HEK293 (cell line): ENCODE measurements at regions not wholly inside any gene's neighbourhood (a gene's known extent, or its start where the extent isn't known, plus 50 kb on each side); places are given as distances from the start of the nearest gene placed in this dataset.

ENCODE experiments used
- CTCF ChIA-PET: fragments of 350-600 bp; formaldehyde crosslinking; extraction: SDS; loops from one replicate; lab custom pipeline; 2021; ENCODE audit warnings: antibody characterized with exemption; lab: Yijun Ruan, JAX
- POLR2A ChIA-PET: fragments of 300-600 bp; formaldehyde crosslinking; extraction: SDS; loops from one replicate; lab custom pipeline; 2020; ENCODE audit warnings: antibody characterized with exemption, inconsistent platforms; lab: Yijun Ruan, JAX
- H3K27ac ChIP-seq: fragments of 200-500 bp; sonication (Bioruptor generic); 2 replicates; pipeline ENCODE4 v1.5.1; 2014; ENCODE audit warnings: low read depth, low read length, control low read depth, inconsistent platforms; ENCODE audit errors: extremely low read depth
- H3K36me3 ChIP-seq, 2 experiments: fragments of 200-500 bp in 1 of 2; sonication (Bioruptor generic) in 1 of 2; 1 replicate in 1 of 2; 2 replicates in 1 of 2; pipeline ENCODE4 v1.5.1; 2014 to 2017; ENCODE audit warnings: inconsistent platforms in 2 of 2, low read length in 2 of 2; ENCODE audit not compliant: control insufficient read depth in 2 of 2, insufficient read depth in 1 of 2
- H3K4me1 ChIP-seq: fragments of 200-500 bp; sonication (Bioruptor generic); 2 replicates; pipeline ENCODE4 v1.5.1; 2014; ENCODE audit warnings: mild to moderate bottlenecking, low read length, inconsistent platforms; ENCODE audit not compliant: control insufficient read depth, insufficient read depth
- H3K4me3 ChIP-seq: 2 replicates; pipeline ENCODE4 v1.5.1; 2011; ENCODE audit warnings: low read depth, mild to moderate bottlenecking, control low read depth, low read length, moderate library complexity
- H3K9me3 ChIP-seq: fragments of 200-500 bp; sonication (Bioruptor generic); 2 replicates; pipeline ENCODE4 v1.5.1; 2014; ENCODE audit warnings: low read depth, low read length, inconsistent platforms; ENCODE audit not compliant: control insufficient read depth, insufficient read depth
- EGR2 ChIP-seq: fragments of 450-650 bp; formaldehyde crosslinking; IDR thresholded peaks from 2 replicates; pipeline ENCODE4 v1.5.1; 2016; ENCODE audit warnings: low read depth, missing biosample characterization, missing genetic modification characterization
- FEZF1 ChIP-seq: fragments of 450-650 bp; formaldehyde crosslinking; IDR thresholded peaks from 2 replicates; pipeline ENCODE4 v1.5.1; 2016; ENCODE audit warnings: missing biosample characterization, missing genetic modification characterization
- KLF1 ChIP-seq: fragments of 450-650 bp; formaldehyde crosslinking; IDR thresholded peaks from 2 replicates; pipeline ENCODE4 v1.5.1; 2016; ENCODE audit warnings: missing biosample characterization, missing genetic modification characterization
- ZBTB20 ChIP-seq: fragments of 450-650 bp; formaldehyde crosslinking; IDR thresholded peaks from 2 replicates; pipeline ENCODE4 v1.5.1; 2016; ENCODE audit warnings: missing biosample characterization, missing genetic modification characterization
- ZFHX2 ChIP-seq: fragments of 450-650 bp; formaldehyde crosslinking; conservative IDR thresholded peaks from 2 replicates; pipeline ENCODE4 v1.5.1; 2016; ENCODE audit warnings: missing biosample characterization, missing genetic modification characterization
- ZNF133 ChIP-seq: fragments of 450-650 bp; formaldehyde crosslinking; IDR thresholded peaks from 2 replicates; pipeline ENCODE4 v1.5.1; 2016; ENCODE audit warnings: missing biosample characterization, missing genetic modification characterization
- ZNF341 ChIP-seq: fragments of 450-650 bp; formaldehyde crosslinking; IDR thresholded peaks from 2 replicates; pipeline ENCODE4; 2016; ENCODE audit warnings: low read depth, missing biosample characterization, missing genetic modification characterization
- ZNF548 ChIP-seq: fragments of 450-650 bp; formaldehyde crosslinking; IDR thresholded peaks from 2 replicates; pipeline ENCODE4 v1.5.1; 2016; ENCODE audit warnings: missing biosample characterization, missing genetic modification characterization
- ZNF626 ChIP-seq: fragments of 450-650 bp; sonication (Bioruptor Pico); formaldehyde crosslinking; IDR thresholded peaks from 2 replicates; pipeline ENCODE4 v1.5.1; 2018; ENCODE audit warnings: missing biosample characterization, missing genetic modification characterization, inconsistent platforms
- ZNF629 ChIP-seq: fragments of 450-650 bp; formaldehyde crosslinking; IDR thresholded peaks from 2 replicates; pipeline ENCODE4 v1.5.1; 2017; ENCODE audit warnings: missing biosample characterization, missing genetic modification characterization
- ZNF654 ChIP-seq: fragments of 450-650 bp; formaldehyde crosslinking; IDR thresholded peaks from 2 replicates; pipeline ENCODE4 v1.5.1; 2016; ENCODE audit warnings: low read depth, missing biosample characterization, missing genetic modification characterization
- ZNF677 ChIP-seq: fragments of 450-650 bp; IDR thresholded peaks from 2 replicates; pipeline ENCODE4 v1.5.0; 2018; ENCODE audit warnings: missing biosample characterization, mild to moderate bottlenecking, missing genetic modification characterization, moderate library complexity
- ZNF701 ChIP-seq: fragments of 450-650 bp; formaldehyde crosslinking; IDR thresholded peaks from 2 replicates; pipeline ENCODE4 v1.5.1; 2016; ENCODE audit warnings: missing biosample characterization, missing genetic modification characterization
- ZNF843 ChIP-seq: fragments of 450-650 bp; formaldehyde crosslinking; IDR thresholded peaks from 2 replicates; pipeline ENCODE4 v1.5.1; 2016; ENCODE audit warnings: missing biosample characterization, missing genetic modification characterization
- TF ChIP-seq, protein P1 (sequence below): fragments of 450-650 bp; formaldehyde crosslinking; IDR thresholded peaks from 2 replicates; pipeline ENCODE4 v1.5.1; 2017; ENCODE audit warnings: missing biosample characterization, missing genetic modification characterization
- TF ChIP-seq, protein P2 (sequence below): fragments of 450-650 bp; formaldehyde crosslinking; IDR thresholded peaks from 2 replicates; pipeline ENCODE4 v1.5.1; 2016; ENCODE audit warnings: missing biosample characterization, missing genetic modification characterization
- TF ChIP-seq, protein P3 (sequence below): fragments of 450-650 bp; formaldehyde crosslinking; conservative IDR thresholded peaks from 2 replicates; pipeline ENCODE4 v1.5.1; 2016; ENCODE audit warnings: low read depth, missing biosample characterization, missing genetic modification characterization
- TF ChIP-seq, protein P4 (sequence below): fragments of 450-650 bp; formaldehyde crosslinking; IDR thresholded peaks from 2 replicates; pipeline ENCODE4 v1.5.1; 2016; ENCODE audit warnings: missing biosample characterization, missing genetic modification characterization

DNA sequence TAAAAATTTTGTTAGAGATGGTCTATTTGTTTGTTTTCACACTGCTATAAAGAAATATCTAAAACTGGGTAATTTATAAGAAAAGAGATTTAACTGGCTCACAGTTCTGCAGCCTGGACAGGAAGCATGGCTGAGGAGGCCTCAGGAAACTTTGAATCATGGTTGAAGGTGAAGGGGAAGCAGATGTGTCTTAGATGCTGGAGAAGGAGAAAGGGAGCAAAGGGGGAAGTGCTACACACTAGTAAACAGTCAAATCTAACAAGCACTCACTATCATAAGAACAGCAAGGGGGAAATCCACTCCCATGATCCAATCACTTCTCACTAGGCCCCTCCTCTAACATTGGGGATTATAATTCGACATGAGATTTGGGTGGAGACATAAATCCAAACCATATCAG, 76.8 kb upstream of the COL24A1 start:
- Histone ChIP-seq H3K36me3 (no peaks in the 10 kb centered on the region), H3K9me3 (no peaks in the 10 kb centered on the region), H3K4me3 (no peak overlapping the region), H3K4me1 (no peaks in the 10 kb centered on the region)
- POLR2A ChIA-PET, result no interaction called here
- TF ChIP-seq ZNF843 (no peak), ZNF654 (tag by site-specific recombination) (no peak)
- TF ChIP-seq, protein P1, sequence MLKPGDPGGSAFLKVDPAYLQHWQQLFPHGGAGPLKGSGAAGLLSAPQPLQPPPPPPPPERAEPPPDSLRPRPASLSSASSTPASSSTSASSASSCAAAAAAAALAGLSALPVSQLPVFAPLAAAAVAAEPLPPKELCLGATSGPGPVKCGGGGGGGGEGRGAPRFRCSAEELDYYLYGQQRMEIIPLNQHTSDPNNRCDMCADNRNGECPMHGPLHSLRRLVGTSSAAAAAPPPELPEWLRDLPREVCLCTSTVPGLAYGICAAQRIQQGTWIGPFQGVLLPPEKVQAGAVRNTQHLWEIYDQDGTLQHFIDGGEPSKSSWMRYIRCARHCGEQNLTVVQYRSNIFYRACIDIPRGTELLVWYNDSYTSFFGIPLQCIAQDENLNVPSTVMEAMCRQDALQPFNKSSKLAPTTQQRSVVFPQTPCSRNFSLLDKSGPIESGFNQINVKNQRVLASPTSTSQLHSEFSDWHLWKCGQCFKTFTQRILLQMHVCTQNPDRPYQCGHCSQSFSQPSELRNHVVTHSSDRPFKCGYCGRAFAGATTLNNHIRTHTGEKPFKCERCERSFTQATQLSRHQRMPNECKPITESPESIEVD, result no peak
- TF ChIP-seq, all 188 proteins: peak for 0
- CTCF ChIA-PET, result no interaction called here
- no peak overlapping the region for H3K27ac ChIP-seq

DNA sequence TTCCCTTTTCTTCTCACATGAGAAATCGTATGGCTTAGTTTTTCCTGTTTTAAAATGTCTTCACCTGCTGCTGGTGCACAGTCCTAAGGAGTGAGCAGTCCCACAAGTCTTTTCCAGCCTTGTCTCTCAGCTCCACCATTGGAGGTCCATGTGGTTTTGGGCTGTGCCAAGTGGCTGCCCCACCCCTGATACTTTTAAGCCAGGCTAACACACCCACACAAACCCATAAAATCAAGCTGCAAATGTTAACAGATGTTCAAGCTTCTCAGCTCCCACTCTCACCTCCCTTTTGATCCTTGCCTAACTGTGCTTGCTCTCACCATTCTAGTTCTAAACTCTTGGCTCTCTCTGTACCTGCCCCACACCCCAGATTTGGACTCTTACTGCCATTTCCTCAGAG, 74.5 kb upstream of the COL24A1 start:
- Histone ChIP-seq H3K27ac (no peak overlapping the region), H3K9me3 (no peaks in the 10 kb centered on the region), H3K4me3 (no peak overlapping the region), H3K4me1 (no peaks in the 10 kb centered on the region), H3K36me3 (no peaks in the 10 kb centered on the region)
- TF ChIP-seq ZNF626, result no peak
- TF ChIP-seq, protein P2, sequence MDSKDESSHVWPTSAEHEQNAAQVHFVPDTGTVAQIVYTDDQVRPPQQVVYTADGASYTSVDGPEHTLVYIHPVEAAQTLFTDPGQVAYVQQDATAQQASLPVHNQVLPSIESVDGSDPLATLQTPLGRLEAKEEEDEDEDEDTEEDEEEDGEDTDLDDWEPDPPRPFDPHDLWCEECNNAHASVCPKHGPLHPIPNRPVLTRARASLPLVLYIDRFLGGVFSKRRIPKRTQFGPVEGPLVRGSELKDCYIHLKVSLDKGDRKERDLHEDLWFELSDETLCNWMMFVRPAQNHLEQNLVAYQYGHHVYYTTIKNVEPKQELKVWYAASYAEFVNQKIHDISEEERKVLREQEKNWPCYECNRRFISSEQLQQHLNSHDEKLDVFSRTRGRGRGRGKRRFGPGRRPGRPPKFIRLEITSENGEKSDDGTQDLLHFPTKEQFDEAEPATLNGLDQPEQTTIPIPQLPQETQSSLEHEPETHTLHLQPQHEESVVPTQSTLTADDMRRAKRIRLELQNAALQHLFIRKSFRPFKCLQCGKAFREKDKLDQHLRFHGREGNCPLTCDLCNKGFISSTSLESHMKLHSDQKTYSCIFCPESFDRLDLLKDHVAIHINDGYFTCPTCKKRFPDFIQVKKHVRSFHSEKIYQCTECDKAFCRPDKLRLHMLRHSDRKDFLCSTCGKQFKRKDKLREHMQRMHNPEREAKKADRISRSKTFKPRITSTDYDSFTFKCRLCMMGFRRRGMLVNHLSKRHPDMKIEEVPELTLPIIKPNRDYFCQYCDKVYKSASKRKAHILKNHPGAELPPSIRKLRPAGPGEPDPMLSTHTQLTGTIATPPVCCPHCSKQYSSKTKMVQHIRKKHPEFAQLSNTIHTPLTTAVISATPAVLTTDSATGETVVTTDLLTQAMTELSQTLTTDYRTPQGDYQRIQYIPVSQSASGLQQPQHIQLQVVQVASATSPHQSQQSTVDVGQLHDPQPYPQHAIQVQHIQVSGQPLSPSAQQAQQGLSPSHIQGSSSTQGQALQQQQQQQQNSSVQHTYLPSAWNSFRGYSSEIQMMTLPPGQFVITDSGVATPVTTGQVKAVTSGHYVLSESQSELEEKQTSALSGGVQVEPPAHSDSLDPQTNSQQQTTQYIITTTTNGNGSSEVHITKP, result peak; percentile 47
- peak; percentile 95 for TF ChIP-seq KLF1 (tag by site-specific recombination)
- peak; percentile 86 for TF ChIP-seq EGR2 (tag by site-specific recombination)
- 0 out of 2 replicates have a peak, but pooled peaks have one; percentile 36 for TF ChIP-seq ZNF341
- TF ChIP-seq FEZF1 (tag by site-specific recombination), result peak; percentile 59; the same call in 1 of the 2 replicates
- TF ChIP-seq ZNF548 (tag by site-specific recombination), result no peak
- TF ChIP-seq ZBTB20, result no peak
- TF ChIP-seq ZFHX2, result peak; percentile 88
- POLR2A ChIA-PET, result no interaction called here
- CTCF ChIA-PET, result no interaction called here

DNA sequence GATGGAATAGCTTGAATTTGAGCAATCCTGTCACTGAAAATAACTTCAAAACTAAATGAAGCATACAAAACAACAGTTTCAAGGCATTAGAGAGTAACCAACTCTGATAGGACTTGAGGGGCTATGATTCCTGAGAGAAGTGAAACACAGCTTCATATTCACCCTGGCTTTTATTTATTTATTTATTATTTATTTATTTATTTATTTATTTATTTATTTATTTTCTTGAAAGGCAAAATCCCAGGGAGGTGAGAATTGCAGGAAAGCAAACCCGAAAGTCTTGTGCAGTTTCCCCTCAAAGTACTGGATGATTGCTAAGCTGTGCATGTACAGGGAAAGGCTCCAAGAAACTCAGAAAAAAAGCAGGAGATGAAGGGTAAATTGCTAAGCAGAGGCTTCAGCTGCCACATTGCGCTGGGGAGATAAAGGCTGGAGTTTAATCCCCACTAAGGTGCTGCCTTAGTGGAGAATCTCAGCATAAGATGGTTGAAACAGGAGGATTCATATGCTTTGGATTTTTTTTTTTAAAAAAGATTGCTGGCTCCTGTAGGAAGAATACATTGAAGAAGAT, 72.9 kb upstream of the COL24A1 start:
- Histone ChIP-seq H3K27ac (no peak overlapping the region), H3K4me1 (no peaks in the 10 kb centered on the region), H3K36me3 (no peaks in the 10 kb centered on the region), H3K9me3 (no peaks in the 10 kb centered on the region), H3K4me3 (no peak overlapping the region)
- CTCF ChIA-PET, result interaction anchor here (0.7 to 0.8 kb wide), 2 partner anchors 51 to 536 kb away, joined by 3 to 4 read pairs; no protein-coding TSS in a partner anchor
- POLR2A ChIA-PET, result no interaction called here
- TF ChIP-seq, protein P3, sequence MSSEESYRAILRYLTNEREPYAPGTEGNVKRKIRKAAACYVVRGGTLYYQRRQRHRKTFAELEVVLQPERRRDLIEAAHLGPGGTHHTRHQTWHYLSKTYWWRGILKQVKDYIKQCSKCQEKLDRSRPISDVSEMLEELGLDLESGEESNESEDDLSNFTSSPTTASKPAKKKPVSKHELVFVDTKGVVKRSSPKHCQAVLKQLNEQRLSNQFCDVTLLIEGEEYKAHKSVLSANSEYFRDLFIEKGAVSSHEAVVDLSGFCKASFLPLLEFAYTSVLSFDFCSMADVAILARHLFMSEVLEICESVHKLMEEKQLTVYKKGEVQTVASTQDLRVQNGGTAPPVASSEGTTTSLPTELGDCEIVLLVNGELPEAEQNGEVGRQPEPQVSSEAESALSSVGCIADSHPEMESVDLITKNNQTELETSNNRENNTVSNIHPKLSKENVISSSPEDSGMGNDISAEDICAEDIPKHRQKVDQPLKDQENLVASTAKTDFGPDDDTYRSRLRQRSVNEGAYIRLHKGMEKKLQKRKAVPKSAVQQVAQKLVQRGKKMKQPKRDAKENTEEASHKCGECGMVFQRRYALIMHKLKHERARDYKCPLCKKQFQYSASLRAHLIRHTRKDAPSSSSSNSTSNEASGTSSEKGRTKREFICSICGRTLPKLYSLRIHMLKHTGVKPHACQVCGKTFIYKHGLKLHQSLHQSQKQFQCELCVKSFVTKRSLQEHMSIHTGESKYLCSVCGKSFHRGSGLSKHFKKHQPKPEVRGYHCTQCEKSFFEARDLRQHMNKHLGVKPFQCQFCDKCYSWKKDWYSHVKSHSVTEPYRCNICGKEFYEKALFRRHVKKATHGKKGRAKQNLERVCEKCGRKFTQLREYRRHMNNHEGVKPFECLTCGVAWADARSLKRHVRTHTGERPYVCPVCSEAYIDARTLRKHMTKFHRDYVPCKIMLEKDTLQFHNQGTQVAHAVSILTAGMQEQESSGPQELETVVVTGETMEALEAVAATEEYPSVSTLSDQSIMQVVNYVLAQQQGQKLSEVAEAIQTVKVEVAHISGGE (tag by site-specific recombination), result peak; percentile 57
- TF ChIP-seq ZNF629 (tag by site-specific recombination), result no peak
- TF ChIP-seq, protein P4, sequence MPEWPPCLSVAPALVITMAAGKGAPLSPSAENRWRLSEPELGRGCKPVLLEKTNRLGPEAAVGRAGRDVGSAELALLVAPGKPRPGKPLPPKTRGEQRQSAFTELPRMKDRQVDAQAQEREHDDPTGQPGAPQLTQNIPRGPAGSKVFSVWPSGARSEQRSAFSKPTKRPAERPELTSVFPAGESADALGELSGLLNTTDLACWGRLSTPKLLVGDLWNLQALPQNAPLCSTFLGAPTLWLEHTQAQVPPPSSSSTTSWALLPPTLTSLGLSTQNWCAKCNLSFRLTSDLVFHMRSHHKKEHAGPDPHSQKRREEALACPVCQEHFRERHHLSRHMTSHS (tag by site-specific recombination), result no peak
- TF ChIP-seq ZNF677 (tag by site-specific recombination), result no peak
- no peak for TF ChIP-seq ZNF701 (tag by site-specific recombination)
- TF ChIP-seq ZNF133 (tag by site-specific recombination), result no peak
